B cell (primary cell): ENCODE measurements at regions not wholly inside any gene's neighbourhood (a gene's known extent, or its start where the extent isn't known, plus 50 kb on each side); places are given as distances from the start of the nearest gene placed in this dataset.

Experiments used
- EZH2 ChIP-seq: IDR thresholded peaks from 2 replicates; pipeline ENCODE4 v1.6.1; 2012; ENCODE audit warnings: borderline replicate concordance, low read depth, mild to moderate bottlenecking, moderate library complexity, low read length; ENCODE audit not compliant: insufficient read depth, poor library complexity, severe bottlenecking
- TF ChIP-seq, protein P1 (sequence below): fragments of 200-600 bp; IDR thresholded peaks from one replicate; pipeline ENCODE4 v1.8.0; 2022; ENCODE audit warnings: antibody characterized with exemption, mild to moderate bottlenecking

DNA sequence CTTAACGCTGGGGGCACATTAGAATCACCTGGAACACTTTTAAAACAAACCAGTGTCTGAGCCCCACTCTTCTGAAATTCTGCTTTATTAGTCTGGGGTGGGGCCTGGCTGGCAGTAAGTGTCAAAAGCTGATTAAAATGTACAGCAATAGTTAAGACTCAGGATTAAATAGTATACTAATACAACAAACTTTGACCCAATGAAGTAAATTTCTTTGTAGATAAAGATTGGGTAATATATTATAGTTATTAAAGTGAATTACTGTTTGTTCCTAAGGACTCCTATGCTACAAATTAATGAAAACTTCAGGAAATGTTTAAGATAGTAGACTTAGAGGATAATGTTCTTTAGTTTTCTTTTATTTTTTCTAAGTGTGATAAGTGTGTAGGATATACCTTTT, 160.9 kb downstream of the FAM124B start:
- no peak for TF ChIP-seq EZH2
- TF ChIP-seq, protein P1, sequence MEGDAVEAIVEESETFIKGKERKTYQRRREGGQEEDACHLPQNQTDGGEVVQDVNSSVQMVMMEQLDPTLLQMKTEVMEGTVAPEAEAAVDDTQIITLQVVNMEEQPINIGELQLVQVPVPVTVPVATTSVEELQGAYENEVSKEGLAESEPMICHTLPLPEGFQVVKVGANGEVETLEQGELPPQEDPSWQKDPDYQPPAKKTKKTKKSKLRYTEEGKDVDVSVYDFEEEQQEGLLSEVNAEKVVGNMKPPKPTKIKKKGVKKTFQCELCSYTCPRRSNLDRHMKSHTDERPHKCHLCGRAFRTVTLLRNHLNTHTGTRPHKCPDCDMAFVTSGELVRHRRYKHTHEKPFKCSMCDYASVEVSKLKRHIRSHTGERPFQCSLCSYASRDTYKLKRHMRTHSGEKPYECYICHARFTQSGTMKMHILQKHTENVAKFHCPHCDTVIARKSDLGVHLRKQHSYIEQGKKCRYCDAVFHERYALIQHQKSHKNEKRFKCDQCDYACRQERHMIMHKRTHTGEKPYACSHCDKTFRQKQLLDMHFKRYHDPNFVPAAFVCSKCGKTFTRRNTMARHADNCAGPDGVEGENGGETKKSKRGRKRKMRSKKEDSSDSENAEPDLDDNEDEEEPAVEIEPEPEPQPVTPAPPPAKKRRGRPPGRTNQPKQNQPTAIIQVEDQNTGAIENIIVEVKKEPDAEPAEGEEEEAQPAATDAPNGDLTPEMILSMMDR, result no peak
